GM23248 (cell line): ENCODE measurements at regions not wholly inside any gene's neighbourhood (a gene's known extent, or its start where the extent isn't known, plus 50 kb on each side); places are given as distances from the start of the nearest gene placed in this dataset.

Experiments used
- EZH2 ChIP-seq: fragments of 200-600 bp; sonication (generic); IDR thresholded peaks from 2 replicates; pipeline ENCODE4 v1.6.1; 2018; ENCODE audit warnings: antibody characterized with exemption, mild to moderate bottlenecking; ENCODE audit not compliant: insufficient read depth, poor library complexity, severe bottlenecking
- EZH2phosphoT487 ChIP-seq: fragments of 200-600 bp; sonication (generic); IDR thresholded peaks from 2 replicates; pipeline ENCODE4 v1.6.1; 2018; ENCODE audit warnings: antibody characterized with exemption, moderate library complexity, mild to moderate bottlenecking, low read depth; ENCODE audit not compliant: insufficient read depth

DNA sequence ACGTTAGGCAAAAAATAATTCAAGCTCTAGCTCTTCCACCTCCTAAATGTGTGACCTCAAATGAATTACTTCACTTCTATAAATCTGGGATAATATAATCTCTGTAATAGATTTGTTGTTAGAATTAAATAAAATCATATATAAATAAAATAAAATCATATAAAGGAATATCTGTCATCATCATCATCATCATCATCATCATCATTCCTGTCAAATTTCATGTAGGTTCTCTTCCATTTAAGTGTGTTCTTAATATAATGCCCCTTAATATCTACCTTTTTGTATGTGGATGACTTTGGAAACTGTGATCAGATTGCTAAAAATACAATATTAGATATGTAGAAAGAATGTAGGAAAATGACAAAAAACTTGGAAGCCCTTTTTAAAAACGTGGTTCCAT, 621.0 kb downstream of the ADGRL2 start:
- no peak for TF ChIP-seq EZH2phosphoT487
- no peak for TF ChIP-seq EZH2
